ENCODE measurements at regions not wholly inside any gene's neighbourhood (a gene's known extent, or its start where the extent isn't known, plus 50 kb on each side); places are given as distances from the start of the nearest gene placed in this dataset.

DNA sequence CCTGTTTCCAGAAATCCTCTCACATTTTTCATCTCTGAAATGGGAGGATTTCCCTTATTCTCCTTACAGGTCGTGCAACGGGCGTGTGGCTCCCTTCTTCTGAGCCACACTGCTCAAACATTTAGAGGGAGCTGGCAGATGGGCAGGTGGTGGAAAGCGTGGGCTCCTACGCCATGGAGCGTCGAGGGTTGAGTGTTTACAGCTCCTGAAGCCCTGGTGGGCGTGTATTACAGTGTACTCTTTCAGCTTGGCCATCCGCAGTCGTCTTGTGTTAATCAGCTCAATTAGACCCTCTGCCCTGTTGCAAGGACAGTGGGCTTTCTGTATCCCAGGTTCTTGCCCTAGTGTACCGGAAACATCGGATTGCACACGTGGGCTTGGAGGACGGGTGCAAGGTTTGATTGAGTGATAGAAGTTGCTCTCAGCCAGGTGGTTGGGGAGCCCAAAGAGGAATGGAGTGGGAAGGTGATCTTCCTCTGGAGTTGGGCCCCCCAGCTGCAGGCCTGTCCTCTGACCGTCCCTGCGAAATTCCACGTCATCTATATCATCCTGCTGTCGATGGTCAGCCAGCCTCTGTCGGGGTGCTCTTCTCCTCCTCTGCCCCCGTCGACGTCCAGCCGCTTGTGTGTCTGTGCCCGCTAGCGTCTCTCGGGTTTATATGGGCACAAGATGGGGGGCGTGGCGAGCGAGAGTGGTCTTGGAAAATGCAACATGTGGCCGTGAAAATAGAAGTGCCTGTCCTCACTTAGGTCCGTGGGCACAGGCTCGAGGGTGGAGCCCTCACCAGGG lies 120.3 kb upstream of the DSEL start:
- TF ChIP-seq POLR2AphosphoS5 (IDR thresholded peaks at IDR 0.05) = no peak
- TF ChIP-seq, protein P1, sequence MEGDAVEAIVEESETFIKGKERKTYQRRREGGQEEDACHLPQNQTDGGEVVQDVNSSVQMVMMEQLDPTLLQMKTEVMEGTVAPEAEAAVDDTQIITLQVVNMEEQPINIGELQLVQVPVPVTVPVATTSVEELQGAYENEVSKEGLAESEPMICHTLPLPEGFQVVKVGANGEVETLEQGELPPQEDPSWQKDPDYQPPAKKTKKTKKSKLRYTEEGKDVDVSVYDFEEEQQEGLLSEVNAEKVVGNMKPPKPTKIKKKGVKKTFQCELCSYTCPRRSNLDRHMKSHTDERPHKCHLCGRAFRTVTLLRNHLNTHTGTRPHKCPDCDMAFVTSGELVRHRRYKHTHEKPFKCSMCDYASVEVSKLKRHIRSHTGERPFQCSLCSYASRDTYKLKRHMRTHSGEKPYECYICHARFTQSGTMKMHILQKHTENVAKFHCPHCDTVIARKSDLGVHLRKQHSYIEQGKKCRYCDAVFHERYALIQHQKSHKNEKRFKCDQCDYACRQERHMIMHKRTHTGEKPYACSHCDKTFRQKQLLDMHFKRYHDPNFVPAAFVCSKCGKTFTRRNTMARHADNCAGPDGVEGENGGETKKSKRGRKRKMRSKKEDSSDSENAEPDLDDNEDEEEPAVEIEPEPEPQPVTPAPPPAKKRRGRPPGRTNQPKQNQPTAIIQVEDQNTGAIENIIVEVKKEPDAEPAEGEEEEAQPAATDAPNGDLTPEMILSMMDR (IDR thresholded peaks at IDR 0.05) = no peak
- no peak for TF ChIP-seq POLR2A (IDR thresholded peaks at IDR 0.05)
